GM21528 (cell line): ENCODE measurements at regions not wholly inside any gene's neighbourhood (a gene's known extent, or its start where the extent isn't known, plus 50 kb on each side); places are given as distances from the start of the nearest gene placed in this dataset.
"Not testable (repeated sequence)": the region's sequence is repeated elsewhere in the genome, so short reads cannot be mapped to it uniquely, and the experiment has no call there.

Experiments used
- ATAC-seq: cut with Tn5 transposase; IDR thresholded peaks from one replicate; pipeline ENCODE4 v1.9.1; 2021; ENCODE audit warnings: mild to moderate bottlenecking, moderate library complexity; ENCODE audit not compliant: unreplicated experiment, low FRiP score

DNA sequence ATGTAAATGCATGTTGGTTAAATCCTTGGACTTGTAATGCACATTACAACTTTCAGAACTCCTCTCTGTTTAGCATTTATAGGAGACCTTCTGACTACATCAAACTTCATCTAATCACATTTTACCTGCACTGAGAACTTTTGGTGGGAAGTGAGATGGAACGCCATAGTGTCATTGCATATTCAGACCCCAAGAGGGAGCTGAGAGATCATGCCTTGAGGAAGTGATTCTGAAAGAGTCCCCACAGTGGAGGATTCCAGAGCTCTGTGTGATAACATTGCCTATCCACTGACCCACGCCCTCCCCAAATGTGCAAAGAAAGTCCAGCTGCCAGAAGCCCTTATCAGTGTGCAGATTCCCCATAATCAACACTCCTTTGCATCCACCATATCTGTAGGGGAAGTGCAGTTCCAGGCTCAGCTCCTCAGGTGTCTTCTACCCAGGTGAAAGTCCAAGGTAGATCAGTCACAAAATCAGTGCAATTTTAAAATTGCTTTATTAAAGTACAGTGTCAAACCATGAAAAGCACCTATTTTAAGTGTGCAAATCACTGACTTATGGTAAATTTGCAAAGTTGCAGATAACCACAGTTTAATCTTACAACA lies 212.4 kb downstream of the RPIA start:
- no peak for ATAC-seq

DNA sequence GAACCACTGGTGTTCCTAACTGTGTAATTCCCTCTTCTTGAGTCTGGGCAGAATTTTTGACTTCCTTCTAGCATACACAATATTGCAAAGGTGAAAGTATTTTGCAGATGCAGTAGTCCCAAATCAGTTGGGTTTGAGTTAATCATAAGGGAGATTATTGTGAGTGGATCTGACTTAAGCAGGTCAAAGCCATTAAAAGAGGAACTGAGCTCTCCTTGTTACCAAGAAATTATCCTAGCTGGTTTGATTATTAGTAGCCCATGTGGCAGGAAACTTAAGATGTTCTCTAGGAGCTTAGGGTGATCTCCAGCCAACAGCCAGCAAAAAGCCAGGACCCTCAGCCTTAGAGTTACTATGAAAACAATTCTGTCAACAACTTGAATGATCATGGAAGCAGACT lies 221.8 kb downstream of the RPIA start:
- no peak for ATAC-seq

DNA sequence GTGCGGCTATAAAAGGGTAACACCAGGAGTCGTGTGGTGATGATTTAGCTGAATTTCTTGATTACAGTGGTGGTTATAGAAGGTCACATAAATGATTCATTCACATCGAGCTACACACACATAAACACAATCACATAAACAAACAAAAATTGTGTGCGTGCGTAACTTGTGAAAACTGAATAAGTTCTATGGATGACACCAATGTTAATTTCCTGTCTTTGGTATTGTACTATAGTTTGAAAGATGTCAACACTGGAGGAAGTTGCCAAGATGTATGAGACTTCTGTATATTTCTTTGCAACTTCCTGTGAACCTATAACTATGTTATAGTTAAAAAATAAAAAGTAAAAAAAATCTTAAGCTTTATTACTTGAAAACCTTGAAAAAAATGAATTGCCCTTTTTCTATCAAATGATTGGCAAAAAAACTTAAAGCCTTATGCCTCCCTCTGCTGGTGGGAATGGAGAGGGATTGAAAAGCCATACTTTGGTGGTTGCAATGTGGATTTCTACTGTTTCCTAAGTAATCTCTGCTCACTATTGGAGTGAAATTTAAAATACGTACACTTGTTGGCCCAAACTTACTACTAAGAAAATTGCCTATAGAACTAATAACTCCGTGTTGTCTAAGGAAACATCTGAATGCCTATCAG lies 227.7 kb downstream of the RPIA start:
- ATAC-seq, result no peak

DNA sequence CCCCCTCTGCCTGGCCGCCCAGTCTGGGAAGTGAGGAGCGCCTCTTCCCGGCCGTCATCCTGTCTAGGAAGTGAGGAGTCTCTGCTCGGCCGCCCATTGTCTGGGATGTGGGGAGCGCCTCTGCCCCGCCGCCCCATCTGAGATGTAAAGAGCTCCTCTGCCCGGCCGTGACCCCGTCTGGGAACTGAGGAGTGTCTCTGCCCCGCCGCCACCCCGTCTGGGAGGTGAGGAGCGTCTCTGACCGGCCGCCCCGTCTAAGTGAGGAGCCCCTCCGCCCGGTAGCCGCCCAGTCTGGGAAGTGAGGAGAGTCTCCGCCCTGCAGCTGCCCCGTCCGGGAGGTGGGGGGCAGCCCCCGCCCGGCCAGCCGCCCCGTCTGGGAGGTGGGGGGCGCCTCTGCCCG lies 228.9 kb downstream of the RPIA start:
- not testable (repeated sequence) for ATAC-seq

DNA sequence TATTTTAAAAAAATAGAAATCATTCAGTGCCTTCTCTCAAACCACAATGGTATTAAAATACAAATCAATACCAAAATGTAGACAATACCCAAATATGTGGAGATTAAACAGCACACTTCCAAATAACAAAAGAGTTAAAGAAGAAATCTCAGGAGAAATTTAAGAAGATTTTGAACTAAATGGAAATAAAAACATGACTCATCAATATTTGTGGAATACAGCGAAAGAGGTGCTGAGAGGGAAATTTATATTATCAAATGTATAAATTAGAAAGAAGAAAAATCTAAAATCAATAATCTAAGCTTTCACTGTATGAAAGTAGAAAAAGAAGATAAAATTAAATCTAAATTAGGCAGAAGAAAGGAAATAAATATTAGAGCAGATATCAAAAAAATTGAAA lies 233.1 kb downstream of the RPIA start:
- ATAC-seq, result no peak

DNA sequence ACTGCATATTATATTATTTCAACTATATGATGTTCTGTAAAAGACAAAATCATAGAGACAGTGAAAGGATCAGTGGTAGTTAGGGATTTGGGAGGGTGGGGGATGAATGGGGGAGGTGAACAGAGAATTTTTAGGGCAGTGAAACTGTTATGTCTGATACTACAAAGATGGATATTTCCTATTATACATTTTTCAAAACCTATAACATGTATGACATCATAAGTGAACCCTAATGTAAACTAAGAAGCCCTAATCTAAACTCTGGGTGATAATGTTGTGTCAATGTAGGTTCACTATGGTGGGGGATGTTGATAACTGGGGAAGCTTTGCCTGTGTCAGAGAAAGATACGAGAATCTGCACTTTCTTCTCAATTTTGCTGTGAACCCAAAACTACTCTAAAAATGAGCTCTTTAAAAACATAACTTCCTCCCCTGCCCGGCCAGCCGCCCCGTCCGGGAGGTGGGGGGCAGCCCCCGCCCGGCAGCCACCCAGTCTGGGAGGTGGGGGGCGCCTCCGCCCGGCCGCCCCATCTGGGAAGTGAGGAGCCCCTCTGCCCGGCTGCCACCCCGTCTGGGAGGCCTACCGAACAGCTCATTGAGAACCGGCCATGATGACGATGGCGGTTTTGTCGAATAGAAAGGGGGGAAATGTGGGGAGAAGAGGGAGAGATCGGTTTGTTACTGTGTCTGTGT lies 234.4 kb downstream of the RPIA start:
- ATAC-seq, result no peak

DNA sequence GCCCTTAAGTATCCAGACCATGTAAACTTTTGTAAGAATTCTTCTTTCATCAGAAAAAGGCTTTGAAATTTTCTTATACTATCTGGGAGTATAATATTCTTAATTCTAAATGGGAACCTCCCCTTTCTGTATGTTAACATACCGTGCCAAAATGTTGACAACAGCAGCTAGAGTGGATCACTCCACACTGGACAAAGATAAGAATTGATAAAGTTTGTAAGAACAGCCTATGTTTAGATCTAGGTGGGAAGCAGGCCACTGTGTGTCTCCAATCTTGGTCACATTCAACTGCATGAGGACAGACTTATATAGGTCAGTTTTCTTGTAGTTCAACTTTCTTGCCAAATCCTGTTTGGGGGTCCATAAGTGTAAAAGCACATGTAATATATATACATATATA lies 235.7 kb downstream of the RPIA start:
- ATAC-seq, result no peak

DNA sequence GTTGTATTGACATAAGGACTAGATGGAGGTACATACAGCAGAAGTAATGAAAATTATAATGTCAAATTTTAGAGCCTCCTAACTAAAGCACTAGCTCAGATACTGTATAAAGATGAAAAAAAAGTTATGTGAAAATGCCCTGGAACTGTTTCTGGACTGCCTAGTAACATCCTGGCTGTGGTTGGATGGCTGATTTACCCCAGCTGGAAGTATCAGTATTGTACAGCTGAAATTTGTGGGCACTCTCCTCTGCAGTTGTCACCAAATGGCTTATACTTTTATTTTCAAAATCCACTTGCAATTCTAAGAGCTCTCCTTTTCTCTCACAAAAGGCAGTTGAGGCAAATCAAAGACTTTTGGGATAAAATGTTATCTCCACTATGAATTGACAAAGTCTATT lies 239.2 kb downstream of the RPIA start:
- ATAC-seq, result no peak

DNA sequence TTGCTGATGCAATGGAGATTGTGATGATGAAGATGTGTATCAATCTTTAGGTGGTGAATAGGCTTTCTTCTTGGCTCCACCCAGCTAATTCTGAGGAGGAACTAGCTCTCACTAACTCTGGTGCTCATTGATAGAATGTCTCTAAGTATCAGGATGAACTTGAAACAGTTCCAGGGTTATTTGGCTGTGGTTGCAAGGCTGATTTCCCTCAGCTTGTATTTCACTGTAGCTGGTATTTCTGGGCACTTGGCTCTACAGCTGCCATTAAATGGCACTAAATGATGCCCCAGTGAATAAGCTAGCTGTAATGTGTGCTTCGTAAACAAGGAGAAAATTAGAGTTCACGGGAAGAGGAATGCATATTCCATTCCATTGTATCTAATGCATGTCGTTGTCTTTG lies 241.2 kb downstream of the RPIA start:
- ATAC-seq, result no peak

DNA sequence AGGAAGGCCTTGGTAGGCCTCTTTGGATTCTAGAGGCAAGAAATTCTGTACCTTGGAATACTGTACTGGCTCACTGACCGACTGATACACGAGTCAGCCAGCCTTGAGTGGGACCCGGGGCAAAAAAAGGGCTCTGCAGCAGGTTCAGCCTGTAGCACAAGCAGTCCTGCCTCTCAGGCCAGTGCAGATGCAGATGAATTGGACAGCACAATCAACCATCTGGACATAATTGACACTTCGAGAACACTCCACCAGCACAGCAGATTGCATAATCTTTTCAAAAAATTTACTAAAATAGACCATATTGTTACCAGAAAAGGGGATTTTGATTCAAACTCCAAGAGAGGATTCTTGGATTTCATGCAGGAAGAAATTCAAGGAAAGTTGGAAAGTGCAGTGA lies 241.6 kb downstream of the RPIA start:
- ATAC-seq, result no peak

DNA sequence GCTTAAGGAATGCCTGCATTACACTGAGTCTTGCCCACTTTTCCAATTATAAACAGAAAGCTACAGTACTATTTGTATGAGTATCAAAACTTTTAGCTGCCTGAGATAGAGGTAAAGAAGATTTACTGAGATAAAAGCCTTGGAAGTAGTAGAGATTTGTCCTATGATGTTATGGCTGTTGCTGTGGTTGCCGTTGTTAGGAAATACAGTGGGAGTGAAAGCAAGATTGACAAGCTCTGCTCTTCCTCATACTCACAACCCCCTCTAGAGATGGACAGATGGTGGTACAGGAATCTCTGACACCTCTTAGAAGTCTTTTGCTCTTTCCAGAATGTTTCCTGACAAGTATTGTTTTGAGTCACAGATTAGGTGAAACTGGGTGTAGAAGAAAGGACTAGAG lies 242.5 kb downstream of the RPIA start:
- no peak for ATAC-seq

DNA sequence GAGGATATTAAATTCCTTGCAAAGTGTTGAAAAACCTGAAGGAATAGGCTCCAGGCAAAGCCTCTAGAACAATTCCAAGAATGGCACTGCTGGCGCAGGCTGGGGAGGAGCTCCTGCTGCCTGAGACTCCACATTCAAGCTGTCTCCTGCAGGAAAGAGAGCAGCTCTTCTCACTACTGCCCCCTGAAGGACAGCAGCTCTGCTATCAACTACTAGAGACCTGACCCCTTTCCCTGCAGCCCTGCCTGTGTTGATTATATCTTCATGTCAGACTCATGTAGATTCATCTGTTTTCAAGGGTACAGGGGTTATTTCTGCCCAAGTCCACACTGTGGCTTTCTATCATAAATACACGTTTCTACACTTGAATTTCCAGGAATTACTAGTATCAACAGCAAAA lies 249.7 kb downstream of the RPIA start:
- not testable (repeated sequence) for ATAC-seq

DNA sequence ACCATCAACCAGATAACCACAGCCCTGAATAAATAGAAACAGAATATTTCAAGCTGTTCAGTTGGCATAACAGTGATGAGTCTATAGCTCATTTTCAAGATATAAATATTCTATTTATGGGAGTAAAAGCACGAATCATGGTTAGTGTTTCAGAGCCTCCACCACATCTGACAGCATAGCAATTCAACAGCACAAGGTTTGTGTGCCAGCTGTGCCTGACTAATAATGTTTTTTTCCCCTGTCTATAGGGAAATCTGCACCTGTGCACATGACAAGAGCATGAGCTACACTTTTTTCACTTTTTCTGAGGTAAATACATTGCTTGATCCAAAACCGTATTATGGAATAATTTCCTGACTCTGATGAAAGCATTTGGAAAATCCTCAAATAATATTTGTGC lies 251.3 kb downstream of the RPIA start:
- ATAC-seq, result no peak

DNA sequence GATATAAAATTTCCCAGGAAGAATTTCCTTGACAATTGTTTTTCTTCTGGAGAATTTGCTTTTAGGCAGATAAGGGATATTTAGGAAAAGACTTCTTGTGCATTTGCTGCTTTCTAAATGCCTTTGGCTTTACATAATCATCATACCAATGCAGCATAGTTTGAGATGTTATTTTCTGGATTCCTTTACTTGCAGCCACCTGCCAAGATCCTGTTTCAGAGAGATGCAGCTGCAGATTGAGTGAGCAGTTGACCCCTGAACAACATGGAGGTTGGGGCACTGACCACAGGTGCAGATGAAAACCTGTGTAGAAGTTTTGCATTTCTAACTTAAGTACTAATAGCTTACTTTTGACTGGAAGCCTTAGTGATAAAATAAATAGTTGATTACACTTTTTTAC lies 257.9 kb downstream of the RPIA start:
- no peak for ATAC-seq

DNA sequence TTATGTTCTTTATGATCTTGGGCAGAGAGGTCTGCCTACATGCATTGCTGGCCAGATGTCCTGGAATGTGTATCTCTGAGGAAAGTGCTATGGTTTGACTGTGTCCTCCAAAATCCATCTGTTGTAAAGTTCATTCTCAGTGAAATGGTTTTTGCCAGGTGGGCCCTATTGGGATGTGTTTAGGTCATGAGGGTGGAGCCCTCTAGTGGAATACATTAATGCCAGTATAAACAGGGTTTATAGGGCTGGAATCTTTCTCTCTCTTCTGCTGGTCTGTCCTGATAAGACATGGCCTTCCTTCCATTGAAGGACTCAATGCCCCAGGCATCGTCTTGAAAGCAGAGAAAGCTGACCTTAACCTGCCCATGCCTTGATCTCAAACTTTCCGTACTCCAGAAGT lies 258.5 kb downstream of the RPIA start:
- no peak for ATAC-seq

DNA sequence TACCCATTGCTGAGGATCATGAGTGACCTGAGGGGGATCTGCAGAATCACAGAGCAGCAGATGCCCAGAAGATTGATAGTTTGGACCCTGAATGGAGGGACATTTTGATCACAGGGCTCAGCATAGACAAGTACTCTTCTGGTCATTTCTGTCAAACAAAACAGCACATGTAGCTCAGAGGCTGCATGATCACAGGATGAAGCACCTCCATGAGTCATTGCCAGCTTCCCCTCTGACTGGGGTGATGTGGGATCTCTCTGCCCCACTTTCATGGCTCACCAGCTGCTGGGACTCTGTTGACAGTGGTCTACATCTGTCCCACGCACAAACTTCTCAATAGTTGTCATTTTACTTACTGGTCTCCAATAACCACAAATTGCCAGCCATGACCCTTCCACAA lies 264.1 kb downstream of the RPIA start:
- no peak for ATAC-seq

DNA sequence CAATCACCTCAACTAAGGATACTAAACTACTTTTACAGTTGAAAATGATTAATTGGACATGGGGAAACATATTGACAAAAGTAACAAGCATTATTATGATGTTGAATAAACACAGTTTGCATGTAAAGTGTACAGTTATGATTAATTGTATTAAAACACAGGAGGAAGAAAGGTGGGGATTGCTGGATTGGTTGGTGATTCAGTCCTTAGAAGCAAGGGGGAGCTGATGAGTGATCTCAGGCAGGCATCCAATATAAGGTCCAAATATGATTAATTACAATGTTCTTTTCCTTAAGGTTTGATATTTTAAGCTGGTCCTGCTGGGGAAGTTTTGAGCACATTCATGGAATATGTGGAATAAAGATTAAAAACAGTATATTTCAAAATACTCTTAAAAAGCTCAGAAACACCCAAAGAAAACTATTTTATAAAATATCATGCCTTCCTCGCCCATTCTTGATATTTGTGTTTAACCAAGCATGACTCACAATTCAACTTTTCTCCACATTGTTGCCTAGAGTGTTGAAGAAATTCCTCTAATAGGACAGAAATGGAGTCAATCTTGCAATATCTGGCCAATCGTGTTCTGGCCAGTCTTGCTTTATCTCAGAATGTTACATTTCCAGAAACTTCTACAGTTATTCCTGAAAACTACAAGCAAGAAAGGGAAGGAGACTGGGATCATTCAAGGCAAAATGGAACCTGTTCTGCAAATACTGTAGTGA lies 268.2 kb downstream of the RPIA start:
- no peak for ATAC-seq

DNA sequence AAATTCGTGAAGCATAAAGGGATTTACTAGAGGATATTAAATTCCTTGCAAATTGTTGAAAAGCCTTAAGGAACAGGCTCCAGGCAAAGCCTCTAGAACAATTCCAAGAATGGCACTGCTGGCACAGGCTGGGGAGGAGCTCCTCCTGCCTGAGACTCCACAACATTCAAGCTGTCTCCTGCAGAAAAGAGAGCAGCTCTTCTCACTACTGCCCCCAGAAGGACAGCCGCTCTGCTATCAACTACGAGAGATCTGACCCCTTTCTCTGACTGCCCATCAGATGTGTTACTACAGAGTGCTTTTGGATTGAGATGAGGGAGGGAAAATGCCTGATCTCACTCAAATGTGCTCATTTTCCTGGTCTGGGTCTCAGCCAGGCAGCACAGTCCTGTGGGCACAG lies 269.9 kb downstream of the RPIA start:
- not testable (repeated sequence) for ATAC-seq

DNA sequence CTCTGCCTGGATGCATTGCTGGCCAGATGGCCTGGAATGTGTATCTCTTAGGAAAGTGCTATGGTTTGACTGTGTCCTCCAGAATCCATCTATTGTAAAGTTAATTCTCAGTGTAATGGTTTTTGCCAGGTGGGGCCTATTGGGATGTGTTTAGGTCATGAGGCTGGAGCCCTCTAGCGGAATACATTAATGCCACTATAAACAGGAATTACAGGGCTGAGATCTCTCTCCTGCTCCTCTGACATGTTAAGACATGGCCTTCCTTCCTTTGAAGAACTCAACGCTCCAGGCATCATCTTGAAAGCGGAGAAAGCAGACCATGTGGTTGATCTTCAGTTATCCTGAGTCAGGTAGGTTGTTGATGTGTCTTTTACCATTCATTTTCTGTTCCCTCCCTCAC lies 276.4 kb downstream of the RPIA start:
- ATAC-seq, result no peak

DNA sequence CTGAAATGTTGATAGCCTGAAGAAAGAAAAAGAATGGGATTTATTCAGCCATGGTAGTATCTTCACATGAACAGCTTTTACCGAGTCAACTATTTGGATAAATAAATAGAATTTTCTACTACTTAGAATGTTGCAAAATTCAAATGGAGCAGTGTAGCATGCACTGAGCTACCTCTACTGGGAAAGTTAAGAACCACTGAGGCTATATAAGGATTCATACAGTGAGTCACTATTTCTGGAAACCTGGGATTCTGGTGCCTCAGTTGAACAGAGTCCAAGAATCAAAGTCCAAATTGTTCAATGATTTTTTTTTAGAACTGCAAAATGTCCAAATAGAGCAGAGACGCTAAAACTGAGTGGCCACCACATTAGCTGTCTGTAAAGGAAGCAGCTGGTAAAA lies 286.5 kb downstream of the RPIA start:
- not testable (repeated sequence) for ATAC-seq

DNA sequence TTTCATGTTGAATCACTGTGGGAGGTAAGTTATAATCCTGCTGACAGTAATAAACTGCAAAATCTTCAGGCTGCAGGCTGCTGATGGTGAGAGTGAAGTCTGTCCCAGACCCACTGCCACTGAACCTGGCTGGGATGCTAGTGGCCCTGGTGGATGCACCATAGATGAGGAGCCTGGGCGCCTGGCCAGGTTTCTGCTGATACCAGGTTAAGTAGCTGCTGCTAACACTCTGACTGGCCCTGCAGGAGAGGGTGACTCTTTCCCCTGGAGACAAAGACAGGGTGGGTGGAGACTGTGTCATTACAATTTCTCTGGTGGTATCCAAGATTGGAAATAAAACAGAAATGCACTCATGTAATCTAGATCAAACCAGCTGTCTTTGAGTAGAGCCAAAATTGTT lies 287.0 kb downstream of the RPIA start:
- not testable (repeated sequence) for ATAC-seq
